ENCODE measurements at regions not wholly inside any gene's neighbourhood (a gene's known extent, or its start where the extent isn't known, plus 50 kb on each side); places are given as distances from the start of the nearest gene placed in this dataset.

GRCh38 chr10:10587744-10588393 lies 429.8 kb upstream of the CELF2 start:
- Mint-ChIP-seq H3K4me3 (no peak overlapping the region), H3K4me1 (no peaks in the 10 kb centered on the region), H3K27ac (no peak overlapping the region), H3K9me3 (no peaks in the 10 kb centered on the region), H3K27me3 (ENCODE audit: low read depth in 2 of 2) (peaks cover 0 to 27% of the 10 kb centered on the region in 2 donors), H3K36me3 (no peaks in the 10 kb centered on the region)
- H3K36me3 ChIP-seq (ENCODE audit: control insufficient read depth, insufficient read depth, low read length), result no peaks in the 10 kb centered on the region
- H3K27ac ChIP-seq (ENCODE audit: low read length), result no peak overlapping the region
- no peaks in the 10 kb centered on the region for H3K9me3 ChIP-seq (ENCODE audit: control insufficient read depth, insufficient read depth, low read length)
- no peaks in the 10 kb centered on the region for H3K4me1 ChIP-seq (ENCODE audit: control insufficient read depth, insufficient read depth, low read length)
- DNase-seq (no peak), ATAC-seq (no peak)
- no peaks in the 10 kb centered on the region for H3K27me3 ChIP-seq (ENCODE audit: control insufficient read depth, insufficient read depth, low read length)
- no peak for TF ChIP-seq CTCF (IDR thresholded peaks at IDR 0.05)
- no peak overlapping the region for H3K4me3 ChIP-seq (ENCODE audit: low read length)
- 88% methylated on average over 4 of the region's 5 CpGs for WGBS (ENCODE audit: insufficient coverage)
- intact Hi-C loops (cut with micrococcal nuclease), result no loop called here

- Mint-ChIP-seq H3K9me3 (peaks cover 0 to 2% of the 10 kb centered on the region in 2 donors), H3K27ac (no peak overlapping the region), H3K4me3 (no peak overlapping the region), H3K27me3 (ENCODE audit: low read depth in 2 of 2) (peaks cover 3 to 27% of the 10 kb centered on the region in 2 donors), H3K4me1 (no peaks in the 10 kb centered on the region), H3K36me3 (no peaks in the 10 kb centered on the region)
- DNase-seq, result no peak
- Histone ChIP-seq H3K9me3 (ENCODE audit: control insufficient read depth, insufficient read depth, low read length) (no peaks in the 10 kb centered on the region), H3K36me3 (ENCODE audit: control insufficient read depth, insufficient read depth, low read length) (no peaks in the 10 kb centered on the region), H3K4me1 (ENCODE audit: control insufficient read depth, insufficient read depth, low read length) (no peaks in the 10 kb centered on the region), H3K27ac (ENCODE audit: low read length) (no peak overlapping the region), H3K27me3 (ENCODE audit: control insufficient read depth, insufficient read depth, low read length) (no peaks in the 10 kb centered on the region), H3K4me3 (ENCODE audit: low read length) (no peak overlapping the region)
- no peak for ATAC-seq
- WGBS (ENCODE audit: insufficient coverage), result 6% methylated on average over 4 of the region's 4 CpGs
- intact Hi-C loops (cut with micrococcal nuclease), result no loop called here
- TF ChIP-seq CTCF (IDR thresholded peaks at IDR 0.05), result no peak
These were observed 427.9 kb upstream of the CELF2 start for GRCh38 chr10:10589540-10590303.

- no peak overlapping the region for H3K4me3 ChIP-seq (ENCODE audit: low read length)
- no peak overlapping the region for H3K27ac Mint-ChIP-seq
- no peak overlapping the region for H3K4me3 Mint-ChIP-seq
- no peak for DNase-seq
- 78% methylated on average over 6 of the region's 8 CpGs for WGBS (ENCODE audit: insufficient coverage)
- H3K36me3 Mint-ChIP-seq, result no peaks in the 10 kb centered on the region
- no peaks in the 10 kb centered on the region for H3K9me3 ChIP-seq (ENCODE audit: control insufficient read depth, insufficient read depth, low read length)
- H3K9me3 Mint-ChIP-seq, result peaks cover 0 to 2% of the 10 kb centered on the region in 2 donors
- H3K4me1 Mint-ChIP-seq, result no peaks in the 10 kb centered on the region
- no peaks in the 10 kb centered on the region for H3K27me3 ChIP-seq (ENCODE audit: control insufficient read depth, insufficient read depth, low read length)
- peaks cover 3 to 24% of the 10 kb centered on the region in 2 donors for H3K27me3 Mint-ChIP-seq (ENCODE audit: low read depth in 2 of 2)
- intact Hi-C loops (cut with micrococcal nuclease), result no loop called here
- no peak for TF ChIP-seq CTCF (IDR thresholded peaks at IDR 0.05)
- H3K36me3 ChIP-seq (ENCODE audit: control insufficient read depth, insufficient read depth, low read length), result no peaks in the 10 kb centered on the region
- no peaks in the 10 kb centered on the region for H3K4me1 ChIP-seq (ENCODE audit: control insufficient read depth, insufficient read depth, low read length)
- no peak for ATAC-seq
- H3K27ac ChIP-seq (ENCODE audit: low read length), result no peak overlapping the region
These were observed 425.8 kb upstream of the CELF2 start for GRCh38 chr10:10591715-10592341.
